WERI-Rb-1 (cell line): ENCODE measurements at regions not wholly inside any gene's neighbourhood (a gene's known extent, or its start where the extent isn't known, plus 50 kb on each side); places are given as distances from the start of the nearest gene placed in this dataset.

Source experiments
- DNase-seq: peaks from one replicate; pipeline ENCODE4 v3.0.0-alpha.2; 2020
- H3K27ac ChIP-seq: fragments of 250-450 bp; sonication (Bioruptor Pico); 2 replicates; pipeline ENCODE4 v1.5.1; 2020; ENCODE audit warnings: mild to moderate bottlenecking, moderate library complexity
- H3K27me3 ChIP-seq: fragments of 250-450 bp; sonication (Bioruptor Pico); 2 replicates; pipeline ENCODE4 v1.5.1; 2021; ENCODE audit warnings: mild to moderate bottlenecking, low read depth, moderate library complexity; ENCODE audit not compliant: insufficient read depth, severe bottlenecking
- H3K36me3 ChIP-seq: fragments of 250-450 bp; sonication (Bioruptor Pico); 2 replicates; pipeline ENCODE4 v1.5.1; 2020; ENCODE audit warnings: mild to moderate bottlenecking, moderate library complexity
- H3K4me3 ChIP-seq: 2 replicates; pipeline ENCODE4 v1.5.1; 2011; ENCODE audit warnings: low read depth, mild to moderate bottlenecking, control low read depth, low read length
- H3K9me3 ChIP-seq: fragments of 250-450 bp; sonication (Bioruptor Pico); 2 replicates; pipeline ENCODE4 v1.5.1; 2021; ENCODE audit warnings: mild to moderate bottlenecking, moderate library complexity; ENCODE audit not compliant: severe bottlenecking
- CTCF ChIP-seq: IDR thresholded peaks from 2 replicates; pipeline ENCODE4 v1.5.1; 2011; ENCODE audit warnings: low read depth, mild to moderate bottlenecking, control low read depth, inconsistent platforms, low read length

- Histone ChIP-seq H3K4me3 (no peak overlapping the region), H3K36me3 (no peaks in the 10 kb centered on the region), H3K9me3 (no peaks in the 10 kb centered on the region), H3K27ac (no peak overlapping the region), H3K27me3 (peaks cover 96% of the 10 kb centered on the region)
- TF ChIP-seq CTCF: no peak
- no peak for DNase-seq
Observed at GRCh38 chr4:186934841-186935443, 211.3 kb upstream of the FAT1 start.

- no peak for DNase-seq
- Histone ChIP-seq H3K9me3 (no peaks in the 10 kb centered on the region), H3K36me3 (no peaks in the 10 kb centered on the region), H3K27me3 (peaks cover 96% of the 10 kb centered on the region), H3K4me3 (no peak overlapping the region), H3K27ac (no peak overlapping the region)
- TF ChIP-seq CTCF: no peak
Observed at GRCh38 chr4:186935901-186936300, 212.2 kb upstream of the FAT1 start.

- Histone ChIP-seq H3K4me3 (no peak overlapping the region), H3K27ac (no peak overlapping the region), H3K9me3 (no peaks in the 10 kb centered on the region), H3K36me3 (no peaks in the 10 kb centered on the region), H3K27me3 (peaks cover 98% of the 10 kb centered on the region)
- no peak for DNase-seq
- no peak for TF ChIP-seq CTCF
Observed at GRCh38 chr4:186936496-186937375, 213.1 kb upstream of the FAT1 start.

GRCh38 chr4:186939226-186939625, 215.6 kb upstream of the FAT1 start:
- no peak overlapping the region for H3K27ac ChIP-seq
- TF ChIP-seq CTCF: no peak
- no peak overlapping the region for H3K4me3 ChIP-seq
- DNase-seq: no peak
- no peaks in the 10 kb centered on the region for H3K9me3 ChIP-seq
- no peaks in the 10 kb centered on the region for H3K36me3 ChIP-seq
- peaks cover 95% of the 10 kb centered on the region for H3K27me3 ChIP-seq

GRCh38 chr4:186939766-186940165, 216.1 kb upstream of the FAT1 start:
- Histone ChIP-seq H3K4me3 (no peak overlapping the region), H3K27me3 (peaks cover 95% of the 10 kb centered on the region), H3K27ac (no peak overlapping the region), H3K9me3 (no peaks in the 10 kb centered on the region), H3K36me3 (no peaks in the 10 kb centered on the region)
- TF ChIP-seq CTCF: no peak
- DNase-seq: no peak
